ENCODE measurements at regions not wholly inside any gene's neighbourhood (a gene's known extent, or its start where the extent isn't known, plus 50 kb on each side); places are given as distances from the start of the nearest gene placed in this dataset.

GRCh38 chr22:23466351-23466750, 113.7 kb downstream of the IGLL1 start:
- TF ChIP-seq, protein P1, sequence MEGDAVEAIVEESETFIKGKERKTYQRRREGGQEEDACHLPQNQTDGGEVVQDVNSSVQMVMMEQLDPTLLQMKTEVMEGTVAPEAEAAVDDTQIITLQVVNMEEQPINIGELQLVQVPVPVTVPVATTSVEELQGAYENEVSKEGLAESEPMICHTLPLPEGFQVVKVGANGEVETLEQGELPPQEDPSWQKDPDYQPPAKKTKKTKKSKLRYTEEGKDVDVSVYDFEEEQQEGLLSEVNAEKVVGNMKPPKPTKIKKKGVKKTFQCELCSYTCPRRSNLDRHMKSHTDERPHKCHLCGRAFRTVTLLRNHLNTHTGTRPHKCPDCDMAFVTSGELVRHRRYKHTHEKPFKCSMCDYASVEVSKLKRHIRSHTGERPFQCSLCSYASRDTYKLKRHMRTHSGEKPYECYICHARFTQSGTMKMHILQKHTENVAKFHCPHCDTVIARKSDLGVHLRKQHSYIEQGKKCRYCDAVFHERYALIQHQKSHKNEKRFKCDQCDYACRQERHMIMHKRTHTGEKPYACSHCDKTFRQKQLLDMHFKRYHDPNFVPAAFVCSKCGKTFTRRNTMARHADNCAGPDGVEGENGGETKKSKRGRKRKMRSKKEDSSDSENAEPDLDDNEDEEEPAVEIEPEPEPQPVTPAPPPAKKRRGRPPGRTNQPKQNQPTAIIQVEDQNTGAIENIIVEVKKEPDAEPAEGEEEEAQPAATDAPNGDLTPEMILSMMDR (IDR thresholded peaks at IDR 0.05): no peak
- TF ChIP-seq POLR2A (IDR thresholded peaks at IDR 0.05) (no peak), POLR2AphosphoS5 (IDR thresholded peaks at IDR 0.05) (no peak)

All from stomach (tissue), 4 donors.